ENCODE measurements at regions not wholly inside any gene's neighbourhood (a gene's known extent, or its start where the extent isn't known, plus 50 kb on each side); places are given as distances from the start of the nearest gene placed in this dataset.

- WGBS = 51% methylated on average over 8 of the region's 8 CpGs
- no peak for DNase-seq (ENCODE audit: low spot score)
- H3K27ac ChIP-seq (ENCODE audit: low read depth in 1 of 2, low read length in 2 of 2) = no peak overlapping the region
- H3K9ac ChIP-seq (ENCODE audit: low read depth in 1 of 2, low read length in 2 of 2) = no peak overlapping the region
- no peaks in the 10 kb centered on the region for H3K27me3 ChIP-seq (ENCODE audit: control insufficient read depth in 4 of 4, insufficient read depth in 4 of 4, low read length in 3 of 4)
- no peak for TF ChIP-seq HNF4G (IDR thresholded peaks at IDR 0.05)
- TF ChIP-seq FOXA2 (IDR thresholded peaks at IDR 0.05) = no peak
- no peak for TF ChIP-seq TAF1 (conservative IDR thresholded peaks at IDR 0.05)
- TF ChIP-seq ATF3 (IDR thresholded peaks at IDR 0.05) = no peak
- no peak for TF ChIP-seq RXRA (IDR thresholded peaks at IDR 0.05)
- TF ChIP-seq SP1 (IDR thresholded peaks at IDR 0.05) = no peak
- no peak for TF ChIP-seq EGR1 (IDR thresholded peaks at IDR 0.05; ENCODE audit: low read depth in 2 of 2)
- TF ChIP-seq GABPA (IDR thresholded peaks at IDR 0.05 in 1 of 2, conservative IDR thresholded peaks at IDR 0.05 in 1 of 2) = no peak
- TF ChIP-seq ZBTB33 (IDR thresholded peaks at IDR 0.05) = no peak
- no peak for TF ChIP-seq JUND (IDR thresholded peaks at IDR 0.05)
- no peak for TF ChIP-seq YY1 (IDR thresholded peaks at IDR 0.05)
- no peak for TF ChIP-seq RAD21 (IDR thresholded peaks at IDR 0.05)
- TF ChIP-seq FOXA1 (IDR thresholded peaks at IDR 0.05) = no peak
- TF ChIP-seq CTCF (IDR thresholded peaks at IDR 0.05; ENCODE audit: low read depth, low read length, missing input control) = no peak
- TF ChIP-seq NR2F2 (IDR thresholded peaks at IDR 0.05) = no peak
- TF ChIP-seq REST (IDR thresholded peaks at IDR 0.05) = no peak
- no peak overlapping the region for H3K4me3 ChIP-seq (ENCODE audit: low read depth in 1 of 3, low read length in 3 of 3)
- no peaks in the 10 kb centered on the region for H3K36me3 ChIP-seq (ENCODE audit: control insufficient read depth in 4 of 4, insufficient read depth in 3 of 4, low read depth in 1 of 4, low read length in 3 of 4)
- H3K4me1 ChIP-seq (ENCODE audit: control insufficient read depth in 4 of 4, insufficient read depth in 4 of 4, low read length in 3 of 4) = no peaks in the 10 kb centered on the region
- no peaks in the 10 kb centered on the region for H3K9me3 ChIP-seq (ENCODE audit: control insufficient read depth in 4 of 4, low read length in 3 of 4)
Measured at GRCh38 chr2:117323331-117323730, 491.2 kb upstream of the DDX18 start.

GRCh38 chr2:117330641-117331040 is 483.9 kb upstream of the DDX18 start:
- H3K9ac ChIP-seq (ENCODE audit: low read depth in 1 of 2, low read length in 2 of 2) = no peak overlapping the region
- H3K27ac ChIP-seq (ENCODE audit: low read depth in 1 of 2, low read length in 2 of 2) = no peak overlapping the region
- H3K36me3 ChIP-seq (ENCODE audit: control insufficient read depth in 4 of 4, insufficient read depth in 3 of 4, low read depth in 1 of 4, low read length in 3 of 4) = no peaks in the 10 kb centered on the region
- H3K4me1 ChIP-seq (ENCODE audit: control insufficient read depth in 4 of 4, insufficient read depth in 4 of 4, low read length in 3 of 4) = no peaks in the 10 kb centered on the region
- no peak for DNase-seq (ENCODE audit: low spot score)
- no peaks in the 10 kb centered on the region for H3K27me3 ChIP-seq (ENCODE audit: control insufficient read depth in 4 of 4, insufficient read depth in 4 of 4, low read length in 3 of 4)
- no peaks in the 10 kb centered on the region for H3K9me3 ChIP-seq (ENCODE audit: control insufficient read depth in 4 of 4, low read length in 3 of 4)
- 39% methylated on average over 4 of the region's 4 CpGs for WGBS
- TF ChIP-seq NR2F2 (IDR thresholded peaks at IDR 0.05) = no peak
- TF ChIP-seq JUND (IDR thresholded peaks at IDR 0.05) = no peak
- TF ChIP-seq HNF4G (IDR thresholded peaks at IDR 0.05) = no peak
- no peak for TF ChIP-seq SP1 (IDR thresholded peaks at IDR 0.05)
- TF ChIP-seq HNF4A (conservative IDR thresholded peaks at IDR 0.05) = no peak
- TF ChIP-seq RAD21 (IDR thresholded peaks at IDR 0.05) = no peak
- TF ChIP-seq CTCF (IDR thresholded peaks at IDR 0.05; ENCODE audit: low read depth, low read length, missing input control) = no peak
- no peak for TF ChIP-seq MAX (IDR thresholded peaks at IDR 0.05)
- TF ChIP-seq RXRA (IDR thresholded peaks at IDR 0.05) = no peak
- TF ChIP-seq FOXA1 (IDR thresholded peaks at IDR 0.05) = no peak
- H3K4me3 ChIP-seq (ENCODE audit: low read depth in 1 of 3, low read length in 3 of 3) = no peak overlapping the region

All from liver (tissue), 8 donors.